CD4-positive, alpha-beta T cell (primary cell): ENCODE measurements at regions not wholly inside any gene's neighbourhood (a gene's known extent, or its start where the extent isn't known, plus 50 kb on each side); places are given as distances from the start of the nearest gene placed in this dataset.

Source experiments
- ATAC-seq: fragments of 200-7000 bp; cut with Tn5 transposase; one replicate; pipeline ENCODE4 v1.10.0; 2022; ENCODE audit warnings: mild to moderate bottlenecking; ENCODE audit not compliant: poor library complexity
- CTCF ChIA-PET: fragments of 350-600 bp; sonication (Branson Sonifier 250); formaldehyde crosslinking; loops from one replicate; lab custom pipeline; 2021; ENCODE audit warnings: antibody characterized with exemption, inconsistent platforms; lab: Charles Lee
- POLR2A ChIA-PET: fragments of 350-600 bp; sonication (Branson Sonifier 250); formaldehyde crosslinking; loops from one replicate; lab custom pipeline; 2021; ENCODE audit warnings: antibody characterized with exemption, inconsistent platforms; lab: Charles Lee
- DNase-seq, 14 experiments: peaks; one replicate each; pipeline ENCODE4 v3.0.0-alpha.2; 2013 to 2020; ENCODE audit warnings: mixed read lengths in 2 of 14
- H3K27ac ChIP-seq, 2 donors: one replicate each; pipeline versions ENCODE4 v1.5.1 to v1.7.0; 2013; ENCODE audit warnings: low read length in 2 of 2, low read depth in 1 of 2, mild to moderate bottlenecking in 1 of 2
- H3K27me3 ChIP-seq, 2 experiments: 1 replicate in 1 of 2; 2 replicates in 1 of 2; pipeline versions ENCODE4 v1.6.1 to v1.7.0; 2013; ENCODE audit warnings: low read length in 2 of 2, control low read depth in 1 of 2, mild to moderate bottlenecking in 1 of 2, moderate library complexity in 1 of 2; ENCODE audit not compliant: insufficient read depth in 2 of 2, control insufficient read depth in 1 of 2
- H3K36me3 ChIP-seq: one replicate; pipeline ENCODE4 v1.6.1; 2013; ENCODE audit warnings: low read length, control low read depth; ENCODE audit not compliant: insufficient read depth
- H3K4me1 ChIP-seq: one replicate; pipeline ENCODE4 v1.6.1; 2013; ENCODE audit warnings: low read length, control low read depth; ENCODE audit not compliant: insufficient read depth
- H3K4me3 ChIP-seq: one replicate; pipeline ENCODE4 v1.5.1; 2013; ENCODE audit warnings: mild to moderate bottlenecking, low read length, moderate library complexity
- H3K9me3 ChIP-seq, 2 experiments: 1 replicate in 1 of 2; 2 replicates in 1 of 2; pipeline versions ENCODE4 v1.6.1 to v1.7.0; 2013; ENCODE audit warnings: low read length in 2 of 2, mild to moderate bottlenecking in 2 of 2, control low read depth in 1 of 2, moderate library complexity in 1 of 2; ENCODE audit not compliant: control insufficient read depth in 1 of 2, insufficient read depth in 1 of 2
- H3K27ac Mint-ChIP-seq: one replicate; pipeline ENCODE4 v1.8.0; 2020; ENCODE audit warnings: mixed read lengths
- H3K27me3 Mint-ChIP-seq: one replicate; pipeline ENCODE4 v1.8.0; 2021; ENCODE audit warnings: mixed read lengths
- H3K36me3 Mint-ChIP-seq: one replicate; pipeline ENCODE4 v1.8.0; 2021; ENCODE audit warnings: low read depth, mixed read lengths
- H3K4me1 Mint-ChIP-seq: one replicate; pipeline ENCODE4 v1.8.0; 2021; ENCODE audit warnings: low read depth, mixed read lengths
- H3K4me3 Mint-ChIP-seq: one replicate; pipeline ENCODE4 v1.8.0; 2020; ENCODE audit warnings: mild to moderate bottlenecking, mixed read lengths
- H3K9me3 Mint-ChIP-seq: one replicate; pipeline ENCODE4 v1.8.0; 2020; ENCODE audit warnings: mixed read lengths
- CTCF ChIP-seq: fragments of 200-600 bp; IDR thresholded peaks from one replicate; pipeline ENCODE4 v1.8.0; 2022; ENCODE audit warnings: antibody characterized with exemption, mild to moderate bottlenecking
- intact Hi-C, 2 experiments: fragments of 100-400 bp; cut with DNase I in 1 of 2; cut with micrococcal nuclease in 1 of 2; formaldehyde crosslinking; loops; one replicate each; pipeline versions ENCODE4 v1.15.1 to v1.9.0; 2023 to 2025; cut with DNase I, micrococcal nuclease

GRCh38 chr20:20992277-20992676, 113.9 kb downstream of the LINC00237 start:
- DNase-seq: no peak
- no peak overlapping the region for H3K4me3 Mint-ChIP-seq
- H3K9me3 ChIP-seq: no peaks in the 10 kb centered on the region
- peaks cover 30% of the 10 kb centered on the region for H3K27me3 Mint-ChIP-seq
- POLR2A ChIA-PET: no interaction called here
- CTCF ChIA-PET: no interaction called here
- no peak for TF ChIP-seq CTCF
- no peaks in the 10 kb centered on the region for H3K4me1 Mint-ChIP-seq
- no peak overlapping the region for H3K27ac ChIP-seq
- H3K27me3 ChIP-seq: peaks cover 4 to 6% of the 10 kb centered on the region in 2 experiments
- no peak overlapping the region for H3K4me3 ChIP-seq
- H3K4me1 ChIP-seq: no peaks in the 10 kb centered on the region
- intact Hi-C loops: no loop called here
- no peaks in the 10 kb centered on the region for H3K9me3 Mint-ChIP-seq
- H3K27ac Mint-ChIP-seq: no peak overlapping the region
- H3K36me3 Mint-ChIP-seq: no peaks in the 10 kb centered on the region
- ATAC-seq: no peak
- H3K36me3 ChIP-seq: no peaks in the 10 kb centered on the region

- TF ChIP-seq CTCF: no peak
- H3K9me3 Mint-ChIP-seq: peaks cover 3% of the 10 kb centered on the region
- POLR2A ChIA-PET: no interaction called here
- H3K9me3 ChIP-seq: no peaks in the 10 kb centered on the region
- H3K27me3 ChIP-seq: peaks cover 4 to 6% of the 10 kb centered on the region in 2 experiments
- no peaks in the 10 kb centered on the region for H3K36me3 ChIP-seq
- no peaks in the 10 kb centered on the region for H3K4me1 Mint-ChIP-seq
- H3K4me1 ChIP-seq: no peaks in the 10 kb centered on the region
- intact Hi-C loops: no loop called here
- CTCF ChIA-PET: no interaction called here
- H3K27ac Mint-ChIP-seq: no peak overlapping the region
- no peak overlapping the region for H3K4me3 ChIP-seq
- H3K27me3 Mint-ChIP-seq: peaks cover 35% of the 10 kb centered on the region
- no peak overlapping the region for H3K4me3 Mint-ChIP-seq
- DNase-seq: no peak
- no peak for ATAC-seq
- H3K36me3 Mint-ChIP-seq: no peaks in the 10 kb centered on the region
- H3K27ac ChIP-seq: no peak overlapping the region
These were observed 117.1 kb downstream of the LINC00237 start for GRCh38 chr20:20989081-20989480.

GRCh38 chr20:20979934-20980333, 126.2 kb downstream of the LINC00237 start:
- H3K4me1 ChIP-seq: no peaks in the 10 kb centered on the region
- Mint-ChIP-seq H3K4me1 (no peaks in the 10 kb centered on the region), H3K36me3 (no peaks in the 10 kb centered on the region), H3K27me3 (peaks cover 43% of the 10 kb centered on the region), H3K9me3 (peaks cover 15% of the 10 kb centered on the region), H3K27ac (no peak overlapping the region), H3K4me3 (no peak overlapping the region)
- H3K36me3 ChIP-seq: no peaks in the 10 kb centered on the region
- CTCF ChIA-PET: no interaction called here
- POLR2A ChIA-PET: no interaction called here
- H3K4me3 ChIP-seq: no peak overlapping the region
- H3K9me3 ChIP-seq: no peaks in the 10 kb centered on the region
- no peak for DNase-seq
- H3K27me3 ChIP-seq: no peaks in the 10 kb centered on the region
- no peak overlapping the region for H3K27ac ChIP-seq
- TF ChIP-seq CTCF: no peak
- intact Hi-C loops: no loop called here
- ATAC-seq: no peak
